ENCODE measurements at regions not wholly inside any gene's neighbourhood (a gene's known extent, or its start where the extent isn't known, plus 50 kb on each side); places are given as distances from the start of the nearest gene placed in this dataset.
"Not testable (repeated sequence)": the region's sequence is repeated elsewhere in the genome, so short reads cannot be mapped to it uniquely, and the experiment has no call there.

GRCh38 chrX:467686-468085 lies 81.0 kb upstream of the PPP2R3B start:
- not testable (repeated sequence) for TF ChIP-seq POLR2A, CTCF (IDR thresholded peaks at IDR 0.05)

Data from Peyer's patch (tissue), 4 donors.